ENCODE measurements at regions not wholly inside any gene's neighbourhood (a gene's known extent, or its start where the extent isn't known, plus 50 kb on each side); places are given as distances from the start of the nearest gene placed in this dataset.

DNA sequence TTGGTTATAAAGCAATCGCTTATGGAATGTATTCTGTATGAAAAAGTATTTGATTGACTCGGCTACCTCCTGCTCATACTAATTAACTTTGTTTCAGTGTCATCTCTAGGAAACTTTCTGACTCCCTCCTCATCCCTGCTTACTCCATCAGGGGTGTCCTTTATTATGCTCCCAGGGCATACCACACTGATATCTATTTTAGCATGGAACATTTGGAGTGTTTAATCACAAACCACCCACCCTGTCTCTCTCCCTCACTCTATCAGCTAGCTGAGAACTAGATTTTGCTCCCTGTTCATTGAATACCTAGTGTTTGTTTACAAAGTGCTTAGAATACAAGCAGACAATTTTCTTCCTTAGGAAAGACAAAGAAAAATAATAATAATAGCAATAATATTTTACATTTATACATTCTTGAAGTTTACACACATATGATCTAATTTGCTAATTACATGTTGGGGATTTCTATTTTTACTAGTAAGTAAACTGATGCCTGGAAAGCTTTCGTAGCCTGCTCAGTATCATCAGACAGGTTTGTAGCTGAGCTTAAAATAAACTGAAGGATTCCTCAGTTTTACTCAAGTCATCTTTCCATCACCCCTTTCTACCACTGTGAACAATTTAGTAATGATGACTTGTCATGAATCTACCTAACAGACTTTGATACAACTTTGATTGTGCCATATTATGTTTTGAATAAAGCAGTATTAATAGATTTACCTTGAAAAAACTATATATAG lies 811.4 kb upstream of the HS3ST1 start:
- Histone ChIP-seq H3K27ac (no peak overlapping the region), H3K4me1 (no peaks in the 10 kb centered on the region), H3K27me3 (no peaks in the 10 kb centered on the region), H3K4me3 (no peak overlapping the region), H3K9me3 (no peaks in the 10 kb centered on the region), H3K36me3 (no peaks in the 10 kb centered on the region)
- no peak for TF ChIP-seq POLR2A (IDR thresholded peaks at IDR 0.05)
- TF ChIP-seq, protein P1, sequence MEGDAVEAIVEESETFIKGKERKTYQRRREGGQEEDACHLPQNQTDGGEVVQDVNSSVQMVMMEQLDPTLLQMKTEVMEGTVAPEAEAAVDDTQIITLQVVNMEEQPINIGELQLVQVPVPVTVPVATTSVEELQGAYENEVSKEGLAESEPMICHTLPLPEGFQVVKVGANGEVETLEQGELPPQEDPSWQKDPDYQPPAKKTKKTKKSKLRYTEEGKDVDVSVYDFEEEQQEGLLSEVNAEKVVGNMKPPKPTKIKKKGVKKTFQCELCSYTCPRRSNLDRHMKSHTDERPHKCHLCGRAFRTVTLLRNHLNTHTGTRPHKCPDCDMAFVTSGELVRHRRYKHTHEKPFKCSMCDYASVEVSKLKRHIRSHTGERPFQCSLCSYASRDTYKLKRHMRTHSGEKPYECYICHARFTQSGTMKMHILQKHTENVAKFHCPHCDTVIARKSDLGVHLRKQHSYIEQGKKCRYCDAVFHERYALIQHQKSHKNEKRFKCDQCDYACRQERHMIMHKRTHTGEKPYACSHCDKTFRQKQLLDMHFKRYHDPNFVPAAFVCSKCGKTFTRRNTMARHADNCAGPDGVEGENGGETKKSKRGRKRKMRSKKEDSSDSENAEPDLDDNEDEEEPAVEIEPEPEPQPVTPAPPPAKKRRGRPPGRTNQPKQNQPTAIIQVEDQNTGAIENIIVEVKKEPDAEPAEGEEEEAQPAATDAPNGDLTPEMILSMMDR (IDR thresholded peaks at IDR 0.05): no peak
- DNase-seq: no peak
- intact Hi-C loops (cut with DNase I; ENCODE audit: low total_unique reads): no loop called here

DNA sequence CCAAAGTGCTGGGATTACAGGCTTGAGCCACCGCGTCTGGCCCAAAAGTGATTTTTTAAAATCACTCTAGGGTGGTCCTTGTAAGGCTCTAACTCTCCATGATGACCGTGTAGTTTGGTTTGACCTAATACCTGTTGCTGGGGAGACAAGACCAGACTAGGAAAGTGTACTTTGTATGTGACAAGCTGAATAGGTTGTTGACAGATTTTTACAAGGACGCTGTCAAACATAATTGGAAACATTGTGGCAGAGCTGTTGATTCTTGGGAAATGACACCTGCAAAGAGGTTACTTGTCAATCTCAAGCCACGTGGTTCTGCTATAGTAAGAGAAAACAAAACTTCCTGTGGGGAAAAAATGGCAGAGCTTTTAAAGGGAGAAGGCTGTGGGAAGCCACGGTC lies 802.4 kb upstream of the HS3ST1 start:
- Histone ChIP-seq H3K27ac (no peak overlapping the region), H3K4me1 (no peaks in the 10 kb centered on the region), H3K9me3 (no peaks in the 10 kb centered on the region), H3K36me3 (no peaks in the 10 kb centered on the region), H3K4me3 (no peak overlapping the region), H3K27me3 (no peaks in the 10 kb centered on the region)
- DNase-seq: no peak
- intact Hi-C loops (cut with DNase I; ENCODE audit: low total_unique reads): no loop called here
- TF ChIP-seq, protein P1 (IDR thresholded peaks at IDR 0.05): no peak
- no peak for TF ChIP-seq POLR2A (IDR thresholded peaks at IDR 0.05)

DNA sequence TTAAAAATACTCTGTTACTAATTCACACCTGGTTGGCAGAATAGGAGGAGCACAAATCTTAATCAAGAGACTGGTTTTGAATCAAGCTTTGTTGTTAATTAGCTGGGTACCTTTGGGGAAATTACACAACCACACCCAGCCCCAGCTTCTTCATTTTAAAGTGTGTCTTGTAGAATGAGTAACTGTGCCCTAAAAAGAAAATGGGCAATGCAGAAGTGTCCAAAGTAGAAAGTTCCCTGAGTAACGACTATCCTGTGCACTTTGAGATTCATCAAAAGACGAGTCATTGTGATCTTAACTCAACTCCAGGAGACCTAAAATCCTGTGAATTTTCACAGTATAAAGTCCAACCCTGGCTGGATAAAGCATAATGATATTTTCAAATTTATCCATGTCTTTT lies 792.3 kb upstream of the HS3ST1 start:
- no peak overlapping the region for H3K27ac ChIP-seq
- H3K36me3 ChIP-seq: no peaks in the 10 kb centered on the region
- no peak for DNase-seq
- no peaks in the 10 kb centered on the region for H3K9me3 ChIP-seq
- TF ChIP-seq, protein P1 (IDR thresholded peaks at IDR 0.05): no peak
- no peak for TF ChIP-seq POLR2A (IDR thresholded peaks at IDR 0.05)
- no peaks in the 10 kb centered on the region for H3K4me1 ChIP-seq
- no peaks in the 10 kb centered on the region for H3K27me3 ChIP-seq
- intact Hi-C loops (cut with DNase I; ENCODE audit: low total_unique reads): no loop called here
- no peak overlapping the region for H3K4me3 ChIP-seq

DNA sequence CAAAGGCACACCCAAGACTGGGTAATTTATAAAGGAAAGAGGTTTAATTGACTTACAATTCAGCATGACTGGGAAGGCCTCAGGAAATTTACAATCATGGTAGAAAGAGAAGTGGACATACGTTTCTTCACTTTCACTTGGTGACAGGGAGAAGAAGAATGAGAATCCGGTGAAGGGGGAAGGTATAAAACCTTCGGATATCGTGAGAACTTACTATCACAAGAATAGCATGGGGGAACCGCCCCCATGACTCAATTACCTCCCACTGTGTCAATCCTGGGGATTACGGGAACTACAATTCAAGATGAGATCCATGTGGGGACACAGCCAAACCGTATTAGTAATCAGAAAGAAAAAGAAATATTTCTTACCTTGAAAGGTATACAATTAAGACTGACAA lies 782.9 kb upstream of the HS3ST1 start:
- Histone ChIP-seq H3K4me3 (no peak overlapping the region), H3K4me1 (no peaks in the 10 kb centered on the region), H3K27ac (no peak overlapping the region), H3K9me3 (no peaks in the 10 kb centered on the region), H3K36me3 (no peaks in the 10 kb centered on the region), H3K27me3 (no peaks in the 10 kb centered on the region)
- no peak for DNase-seq
- TF ChIP-seq, protein P1 (IDR thresholded peaks at IDR 0.05): no peak
- TF ChIP-seq POLR2A (IDR thresholded peaks at IDR 0.05): no peak
- intact Hi-C loops (cut with DNase I; ENCODE audit: low total_unique reads): no loop called here

DNA sequence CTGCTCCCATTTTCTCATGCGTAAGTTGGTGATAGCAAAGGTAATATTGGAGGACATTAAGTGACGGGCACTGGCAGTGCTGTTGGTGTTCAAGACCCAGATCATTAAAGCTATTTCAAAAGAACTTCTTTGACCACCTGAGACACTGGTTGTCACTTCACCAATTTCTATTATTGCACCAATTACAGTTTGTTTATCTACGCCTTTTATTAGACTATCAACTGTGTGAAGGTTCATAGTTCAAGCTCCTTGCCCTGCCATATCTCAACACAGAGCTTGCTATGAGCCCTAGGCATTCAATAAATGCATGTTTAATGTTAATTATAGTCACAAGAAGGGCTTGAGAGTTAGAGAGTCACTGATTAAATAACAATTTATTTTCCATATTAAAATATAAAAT lies 778.7 kb upstream of the HS3ST1 start:
- TF ChIP-seq, protein P1 (IDR thresholded peaks at IDR 0.05): no peak
- TF ChIP-seq POLR2A (IDR thresholded peaks at IDR 0.05): no peak
- Histone ChIP-seq H3K4me3 (no peak overlapping the region), H3K27me3 (no peaks in the 10 kb centered on the region), H3K4me1 (no peaks in the 10 kb centered on the region), H3K9me3 (no peaks in the 10 kb centered on the region), H3K36me3 (no peaks in the 10 kb centered on the region), H3K27ac (no peak overlapping the region)
- no peak for DNase-seq
- intact Hi-C loops (cut with DNase I; ENCODE audit: low total_unique reads): no loop called here
